ENCODE measurements at regions not wholly inside any gene's neighbourhood (a gene's known extent, or its start where the extent isn't known, plus 50 kb on each side); places are given as distances from the start of the nearest gene placed in this dataset.
"Not testable (repeated sequence)": the region's sequence is repeated elsewhere in the genome, so short reads cannot be mapped to it uniquely, and the experiment has no call there.

GRCh38 chr6:78666764-78667163 lies 200.6 kb upstream of the IRAK1BP1 start:
- Histone ChIP-seq H3K27me3 (ENCODE audit: control insufficient read depth, insufficient read depth, low read length) (no peaks in the 10 kb centered on the region), H3K4me2 (ENCODE audit: low read length) (no peak overlapping the region), H3K4me1 (no peaks in the 10 kb centered on the region), H3K9ac (no peak overlapping the region), H3K27ac (no peak overlapping the region), H2AFZ (no peak overlapping the region), H3K4me3 (ENCODE audit: low read depth, low read length) (no peak overlapping the region), H3K9me3 (ENCODE audit: control insufficient read depth, low read length) (no peaks in the 10 kb centered on the region), H3K79me2 (no peaks in the 10 kb centered on the region), H3K36me3 (ENCODE audit: control insufficient read depth, insufficient read depth, low read length) (no peaks in the 10 kb centered on the region)
- TF ChIP-seq CTCF (IDR thresholded peaks at IDR 0.05), result no peak

GRCh38 chr6:78670156-78670555 lies 197.2 kb upstream of the IRAK1BP1 start:
- H3K27ac ChIP-seq, result no peak overlapping the region
- no peak overlapping the region for H3K9ac ChIP-seq
- no peaks in the 10 kb centered on the region for H3K4me1 ChIP-seq
- H3K79me2 ChIP-seq, result no peaks in the 10 kb centered on the region
- no peak for TF ChIP-seq CTCF (IDR thresholded peaks at IDR 0.05)
- H3K27me3 ChIP-seq (ENCODE audit: control insufficient read depth, insufficient read depth, low read length), result no peaks in the 10 kb centered on the region
- H3K36me3 ChIP-seq (ENCODE audit: control insufficient read depth, insufficient read depth, low read length), result no peaks in the 10 kb centered on the region
- no peak overlapping the region for H3K4me2 ChIP-seq (ENCODE audit: low read length)
- H2AFZ ChIP-seq, result no peak overlapping the region
- H3K9me3 ChIP-seq (ENCODE audit: control insufficient read depth, low read length), result no peaks in the 10 kb centered on the region
- H3K4me3 ChIP-seq (ENCODE audit: low read depth, low read length), result no peak overlapping the region

- Histone ChIP-seq H3K27me3 (ENCODE audit: control insufficient read depth, insufficient read depth, low read length) (no peaks in the 10 kb centered on the region), H3K27ac (no peak overlapping the region), H3K9me3 (ENCODE audit: control insufficient read depth, low read length) (no peaks in the 10 kb centered on the region), H3K4me3 (ENCODE audit: low read depth, low read length) (no peak overlapping the region), H3K79me2 (no peaks in the 10 kb centered on the region), H3K9ac (no peak overlapping the region), H3K36me3 (ENCODE audit: control insufficient read depth, insufficient read depth, low read length) (no peaks in the 10 kb centered on the region), H2AFZ (no peak overlapping the region), H3K4me2 (ENCODE audit: low read length) (no peak overlapping the region), H3K4me1 (no peaks in the 10 kb centered on the region)
- no peak for TF ChIP-seq CTCF (IDR thresholded peaks at IDR 0.05)
Measured at GRCh38 chr6:78670802-78671201, 196.5 kb upstream of the IRAK1BP1 start.

- H3K9ac ChIP-seq, result not testable (repeated sequence)
Measured at GRCh38 chr6:78676069-78677007, 191.0 kb upstream of the IRAK1BP1 start.

GRCh38 chr6:78688668-78689067 lies 178.7 kb upstream of the IRAK1BP1 start:
- Histone ChIP-seq H3K9ac (no peak overlapping the region), H3K27ac (no peak overlapping the region), H3K9me3 (ENCODE audit: control insufficient read depth, low read length) (no peaks in the 10 kb centered on the region), H3K79me2 (no peaks in the 10 kb centered on the region), H2AFZ (no peak overlapping the region), H3K36me3 (ENCODE audit: control insufficient read depth, insufficient read depth, low read length) (no peaks in the 10 kb centered on the region), H3K27me3 (ENCODE audit: control insufficient read depth, insufficient read depth, low read length) (no peaks in the 10 kb centered on the region), H3K4me3 (ENCODE audit: low read depth, low read length) (no peak overlapping the region), H3K4me1 (no peaks in the 10 kb centered on the region), H3K4me2 (ENCODE audit: low read length) (no peak overlapping the region)
- no peak for TF ChIP-seq CTCF (IDR thresholded peaks at IDR 0.05)

More at GRCh38 chr6:78676069-78677007, 191.0 kb upstream of the IRAK1BP1 start:
- H2AFZ ChIP-seq; H3K27me3 ChIP-seq (ENCODE audit: control insufficient read depth, insufficient read depth, low read length); H3K27ac ChIP-seq; H3K79me2 ChIP-seq; H3K4me2 ChIP-seq (ENCODE audit: low read length); H3K36me3 ChIP-seq (ENCODE audit: control insufficient read depth, insufficient read depth, low read length); H3K4me3 ChIP-seq (ENCODE audit: low read depth, low read length); H3K4me1 ChIP-seq; H3K9me3 ChIP-seq (ENCODE audit: control insufficient read depth, low read length): not testable (repeated sequence)
